Middle frontal gyrus (tissue), 1 donor: ENCODE measurements at regions not wholly inside any gene's neighbourhood (a gene's known extent, or its start where the extent isn't known, plus 50 kb on each side); places are given as distances from the start of the nearest gene placed in this dataset.

Source experiments
- DNase-seq: peaks from one replicate; pipeline ENCODE4 v3.0.0-alpha.2; 2015; ENCODE audit warnings: low spot score; ENCODE audit errors: extremely low spot score

- no peak for DNase-seq
These were observed 259.8 kb upstream of the GNAI1 start for GRCh38 chr7:79874797-79875196.

- DNase-seq, result no peak
These were observed 262.5 kb upstream of the GNAI1 start for GRCh38 chr7:79872176-79872575.

- DNase-seq, result no peak
These were observed 266.6 kb upstream of the GNAI1 start for GRCh38 chr7:79868010-79868409.

DNA sequence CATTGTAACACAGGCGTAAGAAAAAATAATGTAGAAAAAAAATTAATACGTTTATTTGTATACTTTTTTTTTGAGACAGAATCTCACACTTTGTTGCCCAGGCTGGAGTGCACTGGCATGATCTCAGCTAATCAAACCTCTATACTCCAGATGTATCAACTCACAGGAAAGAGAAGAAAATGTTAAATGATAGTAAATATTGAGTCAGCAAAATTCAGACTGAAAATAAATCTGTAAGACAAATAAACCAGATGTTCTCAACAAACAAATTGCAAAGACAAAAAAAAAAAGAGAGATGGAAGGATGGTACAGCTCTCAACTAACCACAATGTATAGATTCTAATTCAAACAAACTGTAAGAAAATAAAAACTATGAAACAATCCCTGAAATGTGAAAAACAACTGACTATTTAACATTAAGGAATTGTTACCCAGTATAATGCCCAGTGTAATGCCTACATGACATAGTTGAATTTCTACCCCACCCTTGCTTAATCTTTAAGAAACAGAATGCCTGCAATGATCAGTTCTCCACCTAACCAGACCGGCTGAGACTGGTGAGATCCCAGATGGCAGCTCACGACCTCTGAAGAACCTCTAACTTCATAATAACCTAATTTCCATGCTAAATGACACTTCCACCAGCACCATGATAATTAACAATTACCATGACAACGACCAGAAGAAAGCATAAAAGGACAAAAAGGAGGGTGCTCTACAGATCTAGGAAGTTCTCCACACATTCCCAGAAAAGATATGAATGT is 272.0 kb upstream of the GNAI1 start:
- DNase-seq, result no peak

DNA sequence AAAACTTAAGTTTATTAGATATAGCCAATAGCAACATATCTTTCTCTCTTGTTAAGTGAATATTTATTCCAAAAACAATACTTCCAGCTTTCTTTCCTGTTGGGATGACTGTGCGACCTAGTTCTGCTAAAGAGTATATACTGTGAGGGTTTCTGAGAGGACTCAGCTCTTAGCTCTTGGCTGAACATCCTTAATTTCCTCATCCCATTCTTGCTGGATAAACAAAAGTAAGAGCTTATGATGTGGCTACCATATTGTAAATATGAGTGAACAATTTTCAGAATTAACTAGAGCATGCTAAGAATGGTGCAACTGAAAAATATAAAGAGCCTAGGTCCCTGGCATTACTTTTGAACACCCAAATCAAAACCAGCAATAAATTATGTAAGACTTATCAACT is 279.5 kb upstream of the GNAI1 start:
- DNase-seq, result no peak

- DNase-seq, result no peak
These were observed 280.0 kb upstream of the GNAI1 start for GRCh38 chr7:79854621-79855020.

GRCh38 chr7:79837915-79838314 is 296.7 kb upstream of the GNAI1 start:
- DNase-seq, result no peak

GRCh38 chr7:79833616-79834015 is 301.0 kb upstream of the GNAI1 start:
- no peak for DNase-seq

DNA sequence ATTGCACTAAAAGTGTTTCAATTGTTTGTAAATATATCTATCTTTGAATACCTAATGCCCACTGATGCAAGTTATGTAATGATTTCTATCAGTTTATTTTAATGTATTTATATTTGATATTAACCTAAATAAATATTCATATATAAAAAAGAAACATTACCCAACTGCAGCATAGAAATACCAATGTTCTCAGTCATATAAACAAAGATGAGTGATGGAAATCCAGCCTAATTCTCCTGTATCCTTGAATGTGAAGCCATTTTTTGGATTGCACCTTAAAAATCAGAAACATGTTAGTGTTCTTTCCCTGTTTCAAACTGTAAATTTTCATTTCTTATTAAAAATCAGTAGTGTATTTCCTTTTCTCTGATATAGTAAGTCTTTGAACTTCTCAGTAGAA is 305.8 kb upstream of the GNAI1 start:
- DNase-seq, result no peak

DNA sequence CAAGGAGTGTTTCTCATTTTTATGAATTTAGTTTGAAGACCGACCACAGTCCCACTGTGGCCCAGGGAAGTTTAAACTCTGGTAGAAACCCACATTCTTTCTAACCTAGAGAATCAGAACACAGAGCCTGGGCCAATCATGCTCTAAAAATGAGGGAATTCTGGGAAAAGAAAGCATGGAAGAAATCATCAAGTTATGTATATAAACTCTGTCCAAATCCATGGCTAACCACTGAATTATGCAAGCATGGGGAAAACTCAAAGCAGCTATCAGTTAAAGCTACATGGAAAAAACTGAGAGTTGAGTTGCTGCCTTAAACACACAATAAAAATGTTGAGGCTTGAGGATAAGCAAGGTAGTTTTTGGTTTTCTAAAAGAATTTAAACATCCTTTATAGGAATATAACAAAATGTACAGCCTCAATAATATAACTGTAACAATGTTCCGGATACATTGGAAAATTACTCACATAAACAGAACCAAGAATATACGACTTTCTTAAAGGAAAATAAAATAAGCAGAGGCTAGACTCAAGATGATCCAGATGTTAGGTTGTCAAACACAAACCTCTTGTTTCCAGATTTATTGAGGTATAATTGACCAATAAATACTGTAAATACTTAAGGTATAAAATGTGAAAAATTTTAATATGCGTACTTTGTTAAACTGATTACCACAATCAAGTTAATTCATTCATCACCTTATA is 311.2 kb upstream of the GNAI1 start:
- DNase-seq, result no peak

DNA sequence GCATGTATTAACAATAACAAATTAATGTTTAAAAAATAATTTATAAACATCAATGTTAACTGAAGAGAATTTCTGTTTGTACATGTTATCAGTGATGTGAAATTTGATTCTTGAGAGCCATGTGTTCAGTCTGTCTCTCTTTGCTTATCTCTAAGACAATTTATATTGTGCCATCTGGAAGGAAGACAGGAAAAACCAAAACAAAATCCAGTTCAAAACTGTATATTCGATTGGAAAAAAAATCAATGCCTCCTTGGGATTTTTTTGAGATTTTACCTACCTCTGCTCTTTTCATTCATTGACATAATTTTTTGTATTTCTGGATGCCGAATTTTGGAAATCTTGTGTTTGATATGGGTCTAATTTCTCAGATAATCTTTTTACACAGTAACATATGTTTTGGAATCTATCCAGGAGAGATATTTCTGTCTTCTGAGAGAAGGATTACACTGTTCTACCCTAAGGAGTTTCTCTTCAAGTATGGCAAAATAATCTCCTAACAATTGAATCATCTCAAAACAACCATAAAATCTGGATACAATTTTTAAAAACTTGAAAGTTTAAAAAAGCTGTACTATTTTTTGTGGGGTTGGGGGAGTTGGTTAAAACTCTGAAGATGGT is 311.9 kb upstream of the GNAI1 start:
- no peak for DNase-seq

- no peak for DNase-seq
These were observed 314.2 kb upstream of the GNAI1 start for GRCh38 chr7:79820387-79820786.

- no peak for DNase-seq
These were observed 323.7 kb upstream of the GNAI1 start for GRCh38 chr7:79810916-79811315.

DNA sequence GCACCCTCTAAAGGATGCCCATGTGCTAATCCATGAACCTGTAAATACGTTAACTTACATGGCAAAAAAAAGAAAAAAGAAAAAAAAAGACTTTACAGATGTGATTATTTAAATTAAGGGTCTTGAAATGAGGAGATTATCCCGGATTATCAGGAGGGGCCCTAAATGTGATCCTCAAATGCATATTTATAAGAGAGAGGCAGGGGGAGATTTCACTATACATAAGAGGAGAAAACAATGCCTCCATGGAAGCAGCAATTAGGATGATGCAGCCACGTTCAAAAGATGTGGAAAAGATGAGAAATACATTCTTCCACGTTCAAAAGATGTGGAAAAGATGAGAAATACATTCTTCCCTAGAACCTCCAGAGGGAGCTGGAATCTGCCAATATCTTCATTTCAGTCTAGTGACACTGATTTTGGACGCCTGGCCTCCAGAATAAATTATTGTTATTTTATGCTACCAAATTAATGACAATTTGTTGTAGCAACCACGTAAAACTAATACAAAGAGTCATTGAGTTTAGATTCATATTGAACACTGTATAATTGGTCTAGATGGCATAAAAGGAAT is 328.4 kb upstream of the GNAI1 start:
- DNase-seq, result no peak

- no peak for DNase-seq
These were observed 337.3 kb upstream of the MAGI2 start for GRCh38 chr7:79790656-79791262.

GRCh38 chr7:79789584-79790345 is 336.3 kb upstream of the MAGI2 start:
- DNase-seq, result no peak

DNA sequence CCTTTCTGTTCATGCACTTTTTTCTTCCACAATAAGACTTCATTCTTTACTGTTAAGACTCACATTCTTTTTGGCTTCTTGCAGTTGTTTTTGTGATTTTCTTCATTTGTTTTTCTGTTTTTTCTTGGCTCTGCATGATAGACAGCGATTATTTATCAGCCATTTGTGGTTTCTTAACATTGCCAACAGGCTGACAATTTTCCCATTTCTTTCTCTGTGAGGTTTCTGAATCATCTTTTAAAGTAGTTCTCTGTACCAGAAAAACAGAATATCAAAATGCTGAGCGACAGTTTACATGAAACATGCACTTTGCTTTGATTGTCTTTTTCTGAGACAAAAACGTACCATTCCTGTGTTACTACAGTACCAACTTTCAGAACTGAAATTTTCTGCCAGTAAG is 334.2 kb upstream of the MAGI2 start:
- DNase-seq, result no peak

DNA sequence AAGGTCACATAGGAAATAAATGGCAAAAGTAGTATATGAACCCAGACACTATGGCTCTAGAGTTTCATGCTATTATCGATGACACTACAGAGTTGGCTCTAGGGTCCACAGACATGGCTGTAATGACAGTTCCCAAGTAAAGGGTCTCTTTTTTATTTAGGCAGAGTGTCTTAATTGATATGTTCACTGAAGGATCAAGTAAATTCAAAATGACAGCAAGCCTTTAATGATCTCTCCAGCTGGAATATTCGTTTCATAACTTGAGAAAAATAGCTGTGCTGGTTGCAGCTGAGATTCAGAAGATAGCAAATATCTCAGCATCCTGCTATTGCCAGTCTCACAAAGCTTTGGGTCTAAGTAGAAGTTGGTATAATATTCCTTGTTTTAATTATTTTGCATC is 333.6 kb upstream of the MAGI2 start:
- DNase-seq, result no peak

- DNase-seq, result no peak
These were observed 332.7 kb upstream of the MAGI2 start for GRCh38 chr7:79786187-79786586.

DNA sequence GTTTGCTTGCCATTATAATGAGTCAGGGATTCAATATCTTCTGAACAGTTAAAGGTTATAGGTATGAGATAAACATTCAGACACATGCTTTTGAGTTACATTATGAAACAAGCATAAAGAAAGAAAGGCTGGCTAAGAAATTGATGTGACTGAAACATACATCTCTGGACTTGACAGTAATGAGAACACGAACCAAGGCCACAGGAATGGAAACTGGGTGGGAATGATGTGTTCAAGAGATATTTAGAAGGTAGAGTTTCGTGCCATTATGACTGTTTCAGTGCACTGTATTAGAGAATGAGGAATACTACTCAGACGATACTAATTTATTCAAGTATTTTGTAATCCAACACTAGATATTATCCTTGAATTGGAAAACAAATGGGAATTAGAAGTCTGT is 332.1 kb upstream of the MAGI2 start:
- DNase-seq, result no peak

DNA sequence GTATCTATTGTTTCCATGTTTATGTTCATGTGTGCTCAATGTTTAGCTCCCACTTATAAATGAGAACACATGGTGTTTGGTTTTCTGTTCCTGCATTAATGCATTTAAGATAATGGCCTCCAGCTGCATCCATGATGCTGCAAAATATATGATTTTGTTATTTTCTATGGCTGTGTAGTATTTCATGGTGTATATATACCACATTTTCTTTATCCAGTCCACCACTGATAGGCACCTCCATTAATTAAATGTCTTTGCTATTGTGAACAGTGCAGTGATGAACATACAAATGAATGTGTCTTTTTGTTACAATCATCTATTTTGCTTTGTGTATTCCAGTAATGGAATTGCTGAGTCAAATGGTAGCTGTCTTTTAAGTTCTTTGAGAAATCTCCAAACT is 329.4 kb upstream of the MAGI2 start:
- DNase-seq, result no peak
